GM06990 (cell line): ENCODE measurements at regions not wholly inside any gene's neighbourhood (a gene's known extent, or its start where the extent isn't known, plus 50 kb on each side); places are given as distances from the start of the nearest gene placed in this dataset.
"Not testable (repeated sequence)": the region's sequence is repeated elsewhere in the genome, so short reads cannot be mapped to it uniquely, and the experiment has no call there.

ENCODE experiments used
- DNase-seq: peaks from one replicate; pipeline ENCODE4 v3.0.0-alpha.2; 2011; ENCODE audit not compliant: insufficient read length; ENCODE audit errors: extremely low read depth
- H3K27me3 ChIP-seq: replicated peaks from 2 replicates; pipeline ENCODE4 v1.6.0; 2011; ENCODE audit warnings: low read length; ENCODE audit not compliant: control insufficient read depth, insufficient read depth
- H3K36me3 ChIP-seq: 2 replicates; pipeline ENCODE4 v1.5.1; 2011; ENCODE audit warnings: low read length; ENCODE audit not compliant: control insufficient read depth, insufficient read depth
- H3K4me3 ChIP-seq: replicated peaks from 2 replicates; pipeline ENCODE4 v1.5.1; 2011; ENCODE audit warnings: low read depth, mild to moderate bottlenecking, control low read depth, low read length
- TF ChIP-seq, protein P1 (sequence below): IDR thresholded peaks from 2 replicates; pipeline ENCODE4 v1.5.1; 2011; ENCODE audit warnings: low read length, control low read depth, mild to moderate bottlenecking, inconsistent platforms; ENCODE audit not compliant: insufficient read depth, poor library complexity, severe bottlenecking

DNA sequence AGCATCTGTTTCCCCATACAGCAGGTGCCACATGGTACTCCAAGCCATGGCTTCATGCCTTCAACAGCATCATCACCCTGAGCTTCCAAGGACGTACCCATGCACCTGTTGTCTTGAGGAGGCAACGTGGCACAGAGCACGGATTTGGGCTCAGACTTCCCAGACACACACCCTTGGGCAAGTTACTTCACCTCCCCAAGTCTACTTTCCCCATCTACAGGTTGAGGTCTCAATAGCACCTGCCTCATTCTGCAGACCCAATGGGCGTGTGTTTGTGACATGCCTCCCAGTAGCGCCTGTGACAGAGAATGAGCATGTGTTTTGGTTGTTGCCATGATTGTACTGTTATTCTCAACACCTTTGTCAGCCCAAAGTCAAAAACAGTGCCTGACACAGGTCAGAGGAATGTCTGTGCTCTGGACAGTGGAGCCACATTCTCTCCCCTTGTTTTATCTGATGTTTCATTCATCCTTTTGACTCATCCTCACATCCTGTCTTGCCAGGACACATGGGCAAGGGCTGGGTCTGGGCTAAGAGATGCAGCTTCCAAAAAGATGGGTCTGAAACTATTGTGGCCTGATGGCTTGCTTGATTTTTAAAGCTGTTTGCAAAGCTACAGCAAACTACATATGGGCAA is 53.4 kb upstream of the CCND1 start:
- Histone ChIP-seq H3K36me3 (no peaks in the 10 kb centered on the region), H3K27me3 (no peaks in the 10 kb centered on the region; the same call in none of the 2 replicates), H3K4me3 (no peak overlapping the region)
- no peak for DNase-seq
- TF ChIP-seq, protein P1, sequence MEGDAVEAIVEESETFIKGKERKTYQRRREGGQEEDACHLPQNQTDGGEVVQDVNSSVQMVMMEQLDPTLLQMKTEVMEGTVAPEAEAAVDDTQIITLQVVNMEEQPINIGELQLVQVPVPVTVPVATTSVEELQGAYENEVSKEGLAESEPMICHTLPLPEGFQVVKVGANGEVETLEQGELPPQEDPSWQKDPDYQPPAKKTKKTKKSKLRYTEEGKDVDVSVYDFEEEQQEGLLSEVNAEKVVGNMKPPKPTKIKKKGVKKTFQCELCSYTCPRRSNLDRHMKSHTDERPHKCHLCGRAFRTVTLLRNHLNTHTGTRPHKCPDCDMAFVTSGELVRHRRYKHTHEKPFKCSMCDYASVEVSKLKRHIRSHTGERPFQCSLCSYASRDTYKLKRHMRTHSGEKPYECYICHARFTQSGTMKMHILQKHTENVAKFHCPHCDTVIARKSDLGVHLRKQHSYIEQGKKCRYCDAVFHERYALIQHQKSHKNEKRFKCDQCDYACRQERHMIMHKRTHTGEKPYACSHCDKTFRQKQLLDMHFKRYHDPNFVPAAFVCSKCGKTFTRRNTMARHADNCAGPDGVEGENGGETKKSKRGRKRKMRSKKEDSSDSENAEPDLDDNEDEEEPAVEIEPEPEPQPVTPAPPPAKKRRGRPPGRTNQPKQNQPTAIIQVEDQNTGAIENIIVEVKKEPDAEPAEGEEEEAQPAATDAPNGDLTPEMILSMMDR, result no peak

DNA sequence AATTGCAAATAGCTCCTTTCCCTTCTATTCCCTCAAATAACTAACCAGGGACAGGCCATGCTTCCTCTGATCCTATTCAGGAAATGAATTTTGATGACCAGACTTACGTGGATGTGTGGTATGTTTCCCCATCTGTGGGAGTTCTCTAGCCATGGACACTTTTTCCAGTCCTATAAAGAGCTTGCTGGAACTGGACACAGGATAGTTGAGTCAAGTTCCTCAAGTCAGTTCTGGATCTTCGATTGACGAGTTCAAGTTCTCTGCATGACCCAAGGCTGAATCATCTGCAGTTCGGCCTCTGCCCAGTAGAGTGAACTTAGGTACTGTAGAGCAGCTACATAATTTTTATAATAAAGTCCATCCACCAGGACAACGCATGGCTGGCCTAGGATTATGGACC is 52.7 kb upstream of the CCND1 start:
- TF ChIP-seq, protein P1, result no peak
- Histone ChIP-seq H3K4me3 (no peak overlapping the region), H3K27me3 (no peaks in the 10 kb centered on the region; the same call in none of the 2 replicates), H3K36me3 (no peaks in the 10 kb centered on the region)
- no peak for DNase-seq

DNA sequence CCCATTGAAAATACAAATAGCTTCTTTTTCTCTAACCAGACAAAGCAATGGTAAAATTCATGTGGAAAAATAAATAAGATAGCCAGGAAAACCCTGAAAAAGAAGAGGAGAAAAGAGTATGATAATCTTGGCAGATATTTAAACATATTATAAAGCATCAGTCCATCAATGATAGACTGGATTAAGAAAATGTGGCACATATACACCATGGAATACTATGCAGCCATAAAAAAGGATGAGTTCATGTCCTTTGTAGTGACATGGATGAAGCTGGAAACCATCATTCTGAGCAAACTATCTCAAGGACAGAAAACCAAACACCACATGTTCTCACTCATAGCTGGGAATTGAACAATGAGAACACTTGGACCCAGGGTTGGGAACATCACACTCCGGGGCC is 50.9 kb upstream of the CCND1 start:
- not testable (repeated sequence) for DNase-seq, H3K36me3 ChIP-seq, H3K4me3 ChIP-seq, H3K27me3 ChIP-seq
